GM12878 (cell line): ENCODE measurements at regions not wholly inside any gene's neighbourhood (a gene's known extent, or its start where the extent isn't known, plus 50 kb on each side); places are given as distances from the start of the nearest gene placed in this dataset.

Experiments used
- ATAC-seq: fragments of 200-7000 bp; cut with Tn5 transposase; 3 replicates; pipeline ENCODE4 v1.9.1; 2020; ENCODE audit warnings: mild to moderate bottlenecking, moderate library complexity
- BruUV-seq: library from RNA; stranded (reverse); fragments of 400-500 nt; replicated peaks from 2 replicates; lab custom pipeline; 2021; lab: Mats Ljungman, UMichigan
- CTCF ChIA-PET: fragments of 300-600 bp; sonication (Branson Sonifier 250); formaldehyde crosslinking; extraction: SDS; loops from one replicate; lab custom pipeline; 2021; ENCODE audit warnings: inconsistent platforms; lab: Yijun Ruan, JAX
- POLR2A ChIA-PET: fragments of 350-600 bp; formaldehyde crosslinking; extraction: SDS; loops from one replicate; lab custom pipeline; 2021; ENCODE audit warnings: inconsistent platforms; lab: Charles Lee
- RAD21 ChIA-PET: fragments of 300-600 bp; sonication (Branson Sonifier 250); formaldehyde crosslinking; loops from one replicate; lab custom pipeline; 2023; ENCODE audit warnings: antibody characterized with exemption; ENCODE audit not compliant: unreplicated experiment; lab: Charles Lee
- SMC1A ChIA-PET: fragments of 300-600 bp; sonication (Branson Sonifier 250); formaldehyde crosslinking; loops from one replicate; lab custom pipeline; 2023; ENCODE audit not compliant: unreplicated experiment, uncharacterized antibody; lab: Charles Lee
- DNase-seq: peaks from one replicate; pipeline ENCODE4 v3.0.0-alpha.2; 2011; ENCODE audit warnings: low read depth, low spot score
- FAIRE-seq: peaks from 3 replicates; lab custom pipeline; 2011; peaks lifted over from hg19 to GRCh38; lab: Jason Lieb, UNC
- H2AFZ ChIP-seq: 2 replicates; pipeline ENCODE4 v1.6.0; 2011; ENCODE audit warnings: low read depth, low read length, control low read depth; ENCODE audit not compliant: control insufficient read depth
- H3K27ac ChIP-seq: 2 replicates; pipeline ENCODE4 v1.5.1; 2011; ENCODE audit warnings: control low read depth; ENCODE audit not compliant: control insufficient read depth, insufficient read depth
- H3K27me3 ChIP-seq, 2 experiments: replicated peaks in 1 of 2; 2 replicates each; pipeline versions ENCODE4 v1.6.0 to v1.6.1; 2011; ENCODE audit warnings: low read length in 1 of 2; ENCODE audit not compliant: control insufficient read depth in 2 of 2, insufficient read depth in 2 of 2
- H3K36me3 ChIP-seq, 2 experiments: 2 replicates each; pipeline ENCODE4 v1.5.1; 2011; ENCODE audit warnings: low read length in 1 of 2; ENCODE audit not compliant: control insufficient read depth in 2 of 2, insufficient read depth in 2 of 2
- H3K4me1 ChIP-seq: 2 replicates; pipeline ENCODE4 v1.6.1; 2011; ENCODE audit warnings: mild to moderate bottlenecking, low read length, moderate library complexity, mixed read lengths; ENCODE audit not compliant: control insufficient read depth, insufficient read depth
- H3K4me2 ChIP-seq: 2 replicates; pipeline ENCODE4 v1.6.0; 2011; ENCODE audit warnings: control low read depth; ENCODE audit not compliant: control insufficient read depth, insufficient read depth
- H3K4me3 ChIP-seq: fragments of 200-600 bp; sonication (generic); 2 replicates; pipeline ENCODE4 v1.5.1; 2016
- H3K79me2 ChIP-seq: 2 replicates; pipeline ENCODE4 v1.6.0; 2011; ENCODE audit warnings: low read length; ENCODE audit not compliant: control insufficient read depth, insufficient read depth
- H3K9ac ChIP-seq: 2 replicates; pipeline ENCODE4 v1.8.0; 2011; ENCODE audit warnings: low read length, control low read depth, mixed read lengths; ENCODE audit not compliant: control insufficient read depth, insufficient read depth
- H3K9me3 ChIP-seq: replicated peaks from 3 replicates; pipeline ENCODE4 v1.5.1; 2011; ENCODE audit warnings: mild to moderate bottlenecking, low read length; ENCODE audit not compliant: control insufficient read depth, insufficient read depth
- H4K20me1 ChIP-seq: 2 replicates; pipeline ENCODE4 v1.6.0; 2011; ENCODE audit not compliant: control insufficient read depth, insufficient read depth
- BACH1 ChIP-seq: fragments of 450-650 bp; IDR thresholded peaks from 2 replicates; pipeline ENCODE4 v1.6.1; 2017; ENCODE audit warnings: mild to moderate bottlenecking, borderline replicate concordance
- CBX5 ChIP-seq: sonication (generic); IDR thresholded peaks from 2 replicates; pipeline ENCODE4 v1.6.1; 2016; ENCODE audit warnings: low read depth, moderate library complexity, mild to moderate bottlenecking, inconsistent platforms
- DPF2 ChIP-seq: fragments of 450-650 bp; IDR thresholded peaks from 2 replicates; pipeline ENCODE4 v1.6.1; 2017; ENCODE audit warnings: mild to moderate bottlenecking
- KDM1A ChIP-seq: fragments of 200-600 bp; sonication (generic); IDR thresholded peaks from 2 replicates; pipeline ENCODE4 v1.6.1; 2016; ENCODE audit warnings: borderline replicate concordance
- KLF5 ChIP-seq: fragments of 450-650 bp; IDR thresholded peaks from 2 replicates; pipeline ENCODE4 v1.6.1; 2014; ENCODE audit warnings: mild to moderate bottlenecking; ENCODE audit not compliant: partially characterized antibody
- PAX5 ChIP-seq: IDR thresholded peaks from 2 replicates; pipeline ENCODE4 v1.6.1; 2011; ENCODE audit warnings: low read depth, low read length, borderline replicate concordance
- WGBS: methylation state at CpG from one replicate; pipeline ENCODE4 v1.1.6; 2016; ENCODE audit warnings: low lambda C conversion rate; ENCODE audit not compliant: insufficient replicate concordance, insufficient coverage; ENCODE audit errors: missing lambda C conversion rate; 5-methylcytosine and 5-hydroxymethylcytosine counted together
- in situ Hi-C: fragments of 300-500 bp; cut with MboI; formaldehyde crosslinking; loops from 9 replicates; pipeline ENCODE4 v1.14.3; 2018; ENCODE audit warnings: mixed read lengths
- intact Hi-C: fragments of 100-400 bp; cut with micrococcal nuclease; formaldehyde crosslinking; loops from one replicate; pipeline ENCODE4 v1.14.2; 2022; ENCODE audit not compliant: unreplicated experiment
- TF ChIP-seq, protein P1 (sequence below): fragments of 450-650 bp; IDR thresholded peaks from 2 replicates; pipeline ENCODE4 v1.6.1; 2017; ENCODE audit warnings: mild to moderate bottlenecking
- TF ChIP-seq, protein P2 (sequence below): fragments of 450-650 bp; formaldehyde crosslinking; IDR thresholded peaks from 2 replicates; pipeline ENCODE4 v1.5.0; 2022; ENCODE audit warnings: mild to moderate bottlenecking, missing genetic modification characterization
- TF ChIP-seq, protein P3 (sequence below): fragments of 450-650 bp; IDR thresholded peaks from 2 replicates; pipeline ENCODE4 v1.6.1; 2016; ENCODE audit warnings: mild to moderate bottlenecking
- TF ChIP-seq, protein P4 (sequence below): fragments of 450-650 bp; IDR thresholded peaks from 2 replicates; pipeline ENCODE4 v1.6.1; 2017; ENCODE audit warnings: mild to moderate bottlenecking, low read depth, inconsistent platforms; ENCODE audit not compliant: poor library complexity, severe bottlenecking
- TF ChIP-seq, protein P5 (sequence below): fragments of 450-650 bp; formaldehyde crosslinking; IDR thresholded peaks from 2 replicates; pipeline ENCODE4 v1.4.0; 2022; ENCODE audit warnings: mild to moderate bottlenecking, moderate library complexity

DNA sequence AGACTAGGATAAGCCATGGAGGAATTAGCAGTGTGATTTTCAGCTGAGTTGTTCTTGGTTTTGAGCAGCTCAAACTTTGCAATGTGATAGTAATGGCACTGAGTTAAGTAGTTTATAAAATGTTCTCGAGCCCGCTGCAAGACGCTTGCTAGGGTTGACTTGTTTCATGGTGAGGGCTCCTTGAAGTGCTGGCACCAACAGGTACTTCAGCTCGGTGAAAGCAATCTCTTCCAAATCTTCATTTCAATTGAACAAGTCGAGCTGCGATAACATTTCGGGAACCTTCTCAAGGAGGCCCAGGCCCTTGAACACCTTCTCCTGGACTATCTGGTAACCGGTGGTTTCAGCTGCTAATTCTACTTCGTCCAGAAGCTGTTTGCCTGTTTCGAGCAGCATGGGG lies 50.8 kb upstream of the DYNC1LI1 start:
- Histone ChIP-seq H3K79me2 (no peaks in the 10 kb centered on the region), H3K9ac (no peak overlapping the region), H3K4me1 (no peaks in the 10 kb centered on the region), H3K36me3 (no peaks in the 10 kb centered on the region), H3K27me3 (peaks cover 0 to 3% of the 10 kb centered on the region in 2 experiments; a peak in 1 of 4 replicates), H4K20me1 (no peaks in the 10 kb centered on the region), H2AFZ (no peak overlapping the region), H3K4me2 (no peak overlapping the region), H3K9me3 (no peaks in the 10 kb centered on the region; the same call in 2 of the 3 replicates), H3K27ac (no peak overlapping the region), H3K4me3 (no peak overlapping the region)
- ChIA-PET RAD21 (no interaction called here), CTCF (interaction anchor here (1.4 kb wide), 1 partner anchor 112 kb away, joined by 3 read pairs; no protein-coding TSS in a partner anchor), POLR2A (interaction anchor here (0.6 kb wide), 1 partner anchor 1608 kb away, joined by 3 read pairs; no protein-coding TSS in a partner anchor), SMC1A (no interaction called here)
- BruUV-seq = no TSS peak
- DNase-seq (no peak), FAIRE-seq (no peak), ATAC-seq (no peak)
- in situ Hi-C loops (no loop called here), intact Hi-C loops (no loop called here)
- 63% methylated on average over 10 of the region's 10 CpGs for WGBS
- TF ChIP-seq, protein P1, sequence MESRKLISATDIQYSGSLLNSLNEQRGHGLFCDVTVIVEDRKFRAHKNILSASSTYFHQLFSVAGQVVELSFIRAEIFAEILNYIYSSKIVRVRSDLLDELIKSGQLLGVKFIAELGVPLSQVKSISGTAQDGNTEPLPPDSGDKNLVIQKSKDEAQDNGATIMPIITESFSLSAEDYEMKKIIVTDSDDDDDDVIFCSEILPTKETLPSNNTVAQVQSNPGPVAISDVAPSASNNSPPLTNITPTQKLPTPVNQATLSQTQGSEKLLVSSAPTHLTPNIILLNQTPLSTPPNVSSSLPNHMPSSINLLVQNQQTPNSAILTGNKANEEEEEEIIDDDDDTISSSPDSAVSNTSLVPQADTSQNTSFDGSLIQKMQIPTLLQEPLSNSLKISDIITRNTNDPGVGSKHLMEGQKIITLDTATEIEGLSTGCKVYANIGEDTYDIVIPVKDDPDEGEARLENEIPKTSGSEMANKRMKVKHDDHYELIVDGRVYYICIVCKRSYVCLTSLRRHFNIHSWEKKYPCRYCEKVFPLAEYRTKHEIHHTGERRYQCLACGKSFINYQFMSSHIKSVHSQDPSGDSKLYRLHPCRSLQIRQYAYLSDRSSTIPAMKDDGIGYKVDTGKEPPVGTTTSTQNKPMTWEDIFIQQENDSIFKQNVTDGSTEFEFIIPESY = no peak
- TF ChIP-seq, protein P2, sequence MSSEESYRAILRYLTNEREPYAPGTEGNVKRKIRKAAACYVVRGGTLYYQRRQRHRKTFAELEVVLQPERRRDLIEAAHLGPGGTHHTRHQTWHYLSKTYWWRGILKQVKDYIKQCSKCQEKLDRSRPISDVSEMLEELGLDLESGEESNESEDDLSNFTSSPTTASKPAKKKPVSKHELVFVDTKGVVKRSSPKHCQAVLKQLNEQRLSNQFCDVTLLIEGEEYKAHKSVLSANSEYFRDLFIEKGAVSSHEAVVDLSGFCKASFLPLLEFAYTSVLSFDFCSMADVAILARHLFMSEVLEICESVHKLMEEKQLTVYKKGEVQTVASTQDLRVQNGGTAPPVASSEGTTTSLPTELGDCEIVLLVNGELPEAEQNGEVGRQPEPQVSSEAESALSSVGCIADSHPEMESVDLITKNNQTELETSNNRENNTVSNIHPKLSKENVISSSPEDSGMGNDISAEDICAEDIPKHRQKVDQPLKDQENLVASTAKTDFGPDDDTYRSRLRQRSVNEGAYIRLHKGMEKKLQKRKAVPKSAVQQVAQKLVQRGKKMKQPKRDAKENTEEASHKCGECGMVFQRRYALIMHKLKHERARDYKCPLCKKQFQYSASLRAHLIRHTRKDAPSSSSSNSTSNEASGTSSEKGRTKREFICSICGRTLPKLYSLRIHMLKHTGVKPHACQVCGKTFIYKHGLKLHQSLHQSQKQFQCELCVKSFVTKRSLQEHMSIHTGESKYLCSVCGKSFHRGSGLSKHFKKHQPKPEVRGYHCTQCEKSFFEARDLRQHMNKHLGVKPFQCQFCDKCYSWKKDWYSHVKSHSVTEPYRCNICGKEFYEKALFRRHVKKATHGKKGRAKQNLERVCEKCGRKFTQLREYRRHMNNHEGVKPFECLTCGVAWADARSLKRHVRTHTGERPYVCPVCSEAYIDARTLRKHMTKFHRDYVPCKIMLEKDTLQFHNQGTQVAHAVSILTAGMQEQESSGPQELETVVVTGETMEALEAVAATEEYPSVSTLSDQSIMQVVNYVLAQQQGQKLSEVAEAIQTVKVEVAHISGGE (CRISPR knock-in tag) = no peak
- TF ChIP-seq DPF2 (no peak), CBX5 (no peak), BACH1 (no peak), PAX5 (no peak), KDM1A (no peak), KLF5 (no peak)
- TF ChIP-seq, protein P3, sequence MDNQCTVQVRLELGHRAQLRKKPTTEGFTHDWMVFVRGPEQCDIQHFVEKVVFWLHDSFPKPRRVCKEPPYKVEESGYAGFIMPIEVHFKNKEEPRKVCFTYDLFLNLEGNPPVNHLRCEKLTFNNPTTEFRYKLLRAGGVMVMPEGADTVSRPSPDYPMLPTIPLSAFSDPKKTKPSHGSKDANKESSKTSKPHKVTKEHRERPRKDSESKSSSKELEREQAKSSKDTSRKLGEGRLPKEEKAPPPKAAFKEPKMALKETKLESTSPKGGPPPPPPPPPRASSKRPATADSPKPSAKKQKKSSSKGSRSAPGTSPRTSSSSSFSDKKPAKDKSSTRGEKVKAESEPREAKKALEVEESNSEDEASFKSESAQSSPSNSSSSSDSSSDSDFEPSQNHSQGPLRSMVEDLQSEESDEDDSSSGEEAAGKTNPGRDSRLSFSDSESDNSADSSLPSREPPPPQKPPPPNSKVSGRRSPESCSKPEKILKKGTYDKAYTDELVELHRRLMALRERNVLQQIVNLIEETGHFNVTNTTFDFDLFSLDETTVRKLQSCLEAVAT = no peak
- TF ChIP-seq, protein P4, sequence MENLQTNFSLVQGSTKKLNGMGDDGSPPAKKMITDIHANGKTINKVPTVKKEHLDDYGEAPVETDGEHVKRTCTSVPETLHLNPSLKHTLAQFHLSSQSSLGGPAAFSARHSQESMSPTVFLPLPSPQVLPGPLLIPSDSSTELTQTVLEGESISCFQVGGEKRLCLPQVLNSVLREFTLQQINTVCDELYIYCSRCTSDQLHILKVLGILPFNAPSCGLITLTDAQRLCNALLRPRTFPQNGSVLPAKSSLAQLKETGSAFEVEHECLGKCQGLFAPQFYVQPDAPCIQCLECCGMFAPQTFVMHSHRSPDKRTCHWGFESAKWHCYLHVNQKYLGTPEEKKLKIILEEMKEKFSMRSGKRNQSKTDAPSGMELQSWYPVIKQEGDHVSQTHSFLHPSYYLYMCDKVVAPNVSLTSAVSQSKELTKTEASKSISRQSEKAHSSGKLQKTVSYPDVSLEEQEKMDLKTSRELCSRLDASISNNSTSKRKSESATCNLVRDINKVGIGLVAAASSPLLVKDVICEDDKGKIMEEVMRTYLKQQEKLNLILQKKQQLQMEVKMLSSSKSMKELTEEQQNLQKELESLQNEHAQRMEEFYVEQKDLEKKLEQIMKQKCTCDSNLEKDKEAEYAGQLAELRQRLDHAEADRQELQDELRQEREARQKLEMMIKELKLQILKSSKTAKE = no peak
- TF ChIP-seq, protein P5, sequence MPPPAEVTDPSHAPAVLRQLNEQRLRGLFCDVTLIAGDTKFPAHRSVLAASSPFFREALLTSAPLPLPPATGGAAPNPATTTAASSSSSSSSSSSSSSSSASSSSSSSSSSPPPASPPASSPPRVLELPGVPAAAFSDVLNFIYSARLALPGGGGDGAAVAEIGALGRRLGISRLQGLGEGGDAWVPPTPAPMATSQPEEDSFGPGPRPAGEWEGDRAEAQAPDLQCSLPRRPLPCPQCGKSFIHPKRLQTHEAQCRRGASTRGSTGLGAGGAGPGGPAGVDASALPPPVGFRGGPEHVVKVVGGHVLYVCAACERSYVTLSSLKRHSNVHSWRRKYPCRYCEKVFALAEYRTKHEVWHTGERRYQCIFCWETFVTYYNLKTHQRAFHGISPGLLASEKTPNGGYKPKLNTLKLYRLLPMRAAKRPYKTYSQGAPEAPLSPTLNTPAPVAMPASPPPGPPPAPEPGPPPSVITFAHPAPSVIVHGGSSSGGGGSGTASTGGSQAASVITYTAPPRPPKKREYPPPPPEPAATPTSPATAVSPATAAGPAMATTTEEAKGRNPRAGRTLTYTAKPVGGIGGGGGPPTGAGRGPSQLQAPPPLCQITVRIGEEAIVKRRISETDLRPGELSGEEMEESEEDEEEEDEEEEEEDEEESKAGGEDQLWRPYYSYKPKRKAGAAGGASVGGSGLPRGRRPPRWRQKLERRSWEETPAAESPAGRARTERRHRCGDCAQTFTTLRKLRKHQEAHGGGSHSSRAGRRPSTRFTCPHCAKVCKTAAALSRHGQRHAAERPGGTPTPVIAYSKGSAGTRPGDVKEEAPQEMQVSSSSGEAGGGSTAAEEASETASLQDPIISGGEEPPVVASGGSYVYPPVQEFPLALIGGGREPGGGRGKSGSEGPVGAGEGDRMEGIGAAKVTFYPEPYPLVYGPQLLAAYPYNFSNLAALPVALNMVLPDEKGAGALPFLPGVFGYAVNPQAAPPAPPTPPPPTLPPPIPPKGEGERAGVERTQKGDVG (CRISPR knock-in tag) = no peak
